ENCODE measurements at regions not wholly inside any gene's neighbourhood (a gene's known extent, or its start where the extent isn't known, plus 50 kb on each side); places are given as distances from the start of the nearest gene placed in this dataset.

DNA sequence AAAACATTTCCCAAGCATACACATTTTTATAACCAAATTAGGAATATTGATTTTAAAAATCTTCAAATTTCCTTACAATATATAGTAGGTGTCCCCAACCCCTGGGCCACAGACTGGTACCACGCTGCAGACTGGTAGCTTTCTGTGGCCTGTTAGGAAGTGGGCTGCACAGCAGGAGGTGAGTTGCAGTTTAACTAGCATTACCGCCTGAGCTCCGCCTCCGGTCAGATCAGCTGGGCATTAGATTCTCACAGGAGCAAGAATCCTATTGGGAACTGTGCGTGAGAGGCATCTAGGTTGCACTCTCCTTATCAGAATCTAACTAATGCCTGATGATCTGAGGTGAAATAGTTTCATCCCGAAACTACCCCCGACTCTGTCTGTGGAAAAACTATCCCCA is 62.1 kb downstream of the ZWINT start:
- TF ChIP-seq CTCF (IDR thresholded peaks at IDR 0.05; ENCODE audit: insufficient read depth, low read depth, low read length, missing control alignments): no peak
- no peak for DNase-seq (ENCODE audit: low read depth)
- H3K4me3 ChIP-seq (ENCODE audit: low read length): no peak overlapping the region

DNA sequence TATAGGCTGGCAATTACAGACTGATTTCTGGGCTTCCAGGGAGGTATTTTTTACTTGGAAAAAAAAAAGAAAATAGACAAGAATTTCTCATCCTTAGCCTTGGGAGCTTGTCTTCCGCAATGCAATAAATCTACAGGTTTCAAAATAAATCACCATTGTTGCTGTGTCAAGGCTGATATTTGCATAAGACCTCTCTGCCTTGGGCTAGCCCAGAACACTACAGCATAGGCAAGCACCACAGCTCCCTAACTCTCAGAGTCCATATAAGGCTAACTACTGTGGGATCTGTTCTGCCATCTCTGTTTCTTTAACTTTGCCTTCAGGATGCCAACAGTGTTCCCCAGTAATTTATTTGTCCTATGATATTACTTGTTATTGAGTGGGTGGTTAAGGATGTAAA is 64.4 kb downstream of the ZWINT start:
- TF ChIP-seq CTCF (IDR thresholded peaks at IDR 0.05; ENCODE audit: insufficient read depth, low read depth, low read length, missing control alignments): no peak

DNA sequence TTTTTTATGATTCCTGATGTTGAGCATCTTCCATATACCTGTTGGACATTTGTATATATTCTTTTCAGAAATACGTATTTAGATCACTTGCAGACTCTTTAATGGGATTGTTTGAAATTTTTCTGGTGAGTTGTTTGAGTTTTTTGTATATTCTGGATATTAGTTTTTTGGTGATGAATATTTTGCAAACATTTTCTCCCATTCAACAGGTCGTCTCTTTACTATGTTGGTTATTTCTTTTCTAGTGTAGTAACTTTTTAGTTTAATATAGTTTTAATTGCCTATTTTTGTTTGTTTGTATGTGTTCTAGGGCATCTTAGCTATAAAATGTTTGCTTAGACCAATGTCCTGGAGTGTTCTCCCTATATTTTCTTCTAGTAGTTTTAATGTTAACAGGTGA is 72.7 kb downstream of the ZWINT start:
- TF ChIP-seq CTCF (IDR thresholded peaks at IDR 0.05; ENCODE audit: insufficient read depth, low read depth, low read length, missing control alignments): no peak
- H3K4me3 ChIP-seq (ENCODE audit: low read length): no peak overlapping the region
- DNase-seq (ENCODE audit: low read depth): no peak

More for the DNA sequence above, 64.4 kb downstream of the ZWINT start:
- H3K4me3 ChIP-seq (ENCODE audit: low read length): no peak overlapping the region
- DNase-seq (ENCODE audit: low read depth): no peak

GRCh38 chr10:56286096-56286495 is 75.0 kb downstream of the ZWINT start:
- DNase-seq (ENCODE audit: low read depth): peak; percentile 57
- no peak overlapping the region for H3K4me3 ChIP-seq (ENCODE audit: low read length)
- no peak for TF ChIP-seq CTCF (IDR thresholded peaks at IDR 0.05; ENCODE audit: insufficient read depth, low read depth, low read length, missing control alignments)

- no peak for TF ChIP-seq CTCF (IDR thresholded peaks at IDR 0.05; ENCODE audit: insufficient read depth, low read depth, low read length, missing control alignments)
- H3K4me3 ChIP-seq (ENCODE audit: low read length): no peak overlapping the region
- DNase-seq (ENCODE audit: low read depth): no peak
Observed at GRCh38 chr10:56279270-56279669, 81.8 kb downstream of the ZWINT start.

- TF ChIP-seq CTCF (IDR thresholded peaks at IDR 0.05; ENCODE audit: insufficient read depth, low read depth, low read length, missing control alignments): no peak
- no peak overlapping the region for H3K4me3 ChIP-seq (ENCODE audit: low read length)
- DNase-seq (ENCODE audit: low read depth): peak; percentile 1
Observed at GRCh38 chr10:56269181-56269580, 91.9 kb downstream of the ZWINT start.

DNA sequence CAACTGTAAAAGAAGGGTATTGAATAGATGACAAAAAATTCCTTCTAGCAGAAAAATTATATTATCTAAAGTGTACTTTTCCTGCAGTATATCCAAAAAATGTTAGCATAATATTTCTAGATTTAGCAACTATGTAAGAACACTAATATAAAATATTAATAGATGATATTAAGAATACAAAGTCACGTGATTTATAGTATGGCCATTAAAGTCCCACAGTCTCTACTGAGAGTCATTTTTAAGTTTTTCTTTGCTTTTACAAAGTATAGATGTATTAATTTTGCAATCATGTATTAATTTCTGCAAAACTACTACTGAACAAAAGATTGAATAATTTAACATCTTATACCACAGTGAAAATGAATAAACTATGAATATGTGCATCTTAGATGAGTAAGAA is 94.9 kb downstream of the ZWINT start:
- no peak for TF ChIP-seq CTCF (IDR thresholded peaks at IDR 0.05; ENCODE audit: insufficient read depth, low read depth, low read length, missing control alignments)
- DNase-seq (ENCODE audit: low read depth): no peak
- H3K4me3 ChIP-seq (ENCODE audit: low read length): no peak overlapping the region

Measured in epithelial cell of esophagus (primary cell).